Keratinocyte (primary cell): ENCODE measurements at regions not wholly inside any gene's neighbourhood (a gene's known extent, or its start where the extent isn't known, plus 50 kb on each side); places are given as distances from the start of the nearest gene placed in this dataset.

Source experiments
- DNase-seq: peaks from one replicate; pipeline ENCODE4 v3.0.0-alpha.2; 2011; ENCODE audit warnings: low read depth, missing footprints, low spot score
- FAIRE-seq: peaks from 2 replicates; lab custom pipeline; 2011; peaks lifted over from hg19 to GRCh38; lab: Jason Lieb, UNC
- H2AFZ ChIP-seq: 2 replicates; pipeline ENCODE4 v1.6.0; 2012; ENCODE audit warnings: low read length, control low read depth, inconsistent platforms; ENCODE audit not compliant: control insufficient read depth
- H3K27ac ChIP-seq: 2 replicates; pipeline ENCODE4 v1.5.1; 2011; ENCODE audit warnings: low read length; ENCODE audit not compliant: control insufficient read depth, insufficient read depth
- H3K27me3 ChIP-seq: 3 replicates; pipeline ENCODE4 v1.6.0; 2011; ENCODE audit warnings: low read length; ENCODE audit not compliant: control insufficient read depth, insufficient read depth; ENCODE audit errors: extremely low read depth
- H3K36me3 ChIP-seq, 2 experiments: 2 replicates in 1 of 2; 3 replicates in 1 of 2; pipeline ENCODE4 v1.5.1; 2011; ENCODE audit warnings: low read length in 2 of 2, mild to moderate bottlenecking in 1 of 2; ENCODE audit not compliant: control insufficient read depth in 2 of 2, insufficient read depth in 2 of 2; ENCODE audit errors: extremely low read depth in 1 of 2
- H3K4me1 ChIP-seq: 3 replicates; pipeline ENCODE4 v1.5.1; 2011; ENCODE audit warnings: low read length; ENCODE audit not compliant: control insufficient read depth, insufficient read depth; ENCODE audit errors: extremely low read depth
- H3K4me2 ChIP-seq: 3 replicates; pipeline ENCODE4 v1.6.0; 2011; ENCODE audit warnings: low read depth, low read length; ENCODE audit not compliant: control insufficient read depth, insufficient read depth; ENCODE audit errors: extremely low read depth
- H3K4me3 ChIP-seq, 3 experiments: fragments of 200-600 bp in 1 of 3; sonication (generic) in 1 of 3; 2 replicates in 2 of 3; 3 replicates in 1 of 3; pipeline ENCODE4 v1.5.1; 2011 to 2016; ENCODE audit warnings: low read length in 3 of 3, mild to moderate bottlenecking in 3 of 3, control low read depth in 2 of 3, inconsistent platforms in 1 of 3, low read depth in 1 of 3, mixed read lengths in 1 of 3, mixed run types in 1 of 3, moderate library complexity in 1 of 3; ENCODE audit not compliant: control insufficient read depth in 2 of 3, insufficient read depth in 2 of 3; ENCODE audit errors: extremely low read depth in 1 of 3
- H3K79me2 ChIP-seq: 2 replicates; pipeline ENCODE4 v1.6.0; 2012; ENCODE audit warnings: low read length; ENCODE audit not compliant: control insufficient read depth, insufficient read depth
- H3K9ac ChIP-seq: 3 replicates; pipeline ENCODE4 v1.6.0; 2011; ENCODE audit warnings: low read length; ENCODE audit not compliant: control insufficient read depth, insufficient read depth; ENCODE audit errors: extremely low read depth
- H3K9me1 ChIP-seq: 3 replicates; pipeline ENCODE4 v1.6.0; 2011; ENCODE audit warnings: low read length; ENCODE audit not compliant: control insufficient read depth, insufficient read depth; ENCODE audit errors: extremely low read depth
- H3K9me3 ChIP-seq: 2 replicates; pipeline ENCODE4 v1.5.1; 2012; ENCODE audit warnings: low read depth, low read length; ENCODE audit not compliant: control insufficient read depth
- H4K20me1 ChIP-seq: 3 replicates; pipeline ENCODE4 v1.6.0; 2011; ENCODE audit warnings: low read length; ENCODE audit not compliant: control insufficient read depth, insufficient read depth; ENCODE audit errors: extremely low read depth
- CTCF ChIP-seq, 3 experiments: IDR thresholded peaks in 1 of 3; conservative IDR thresholded peaks in 1 of 3; optimal IDR thresholded peaks in 1 of 3; 2 replicates in 2 of 3; 3 replicates in 1 of 3; pipeline versions ENCODE3 to v1.5.1; 2011; ENCODE audit warnings: low read length in 3 of 3, mild to moderate bottlenecking in 3 of 3, moderate library complexity in 2 of 3, control low read depth in 1 of 3, inconsistent platforms in 1 of 3; ENCODE audit not compliant: insufficient read depth in 2 of 3; ENCODE audit errors: extremely low read depth in 1 of 3
- EZH2 ChIP-seq: IDR thresholded peaks from one replicate; pipeline ENCODE4 v1.6.1; 2012; ENCODE audit warnings: inconsistent platforms, mild to moderate bottlenecking, low read length, moderate library complexity
- dilution Hi-C: fragments of 300-500 bp; cut with MboI; formaldehyde crosslinking; loops from one replicate; pipeline ENCODE4 v1.7.0; 2020; ENCODE audit warnings: low sequenced_read_pairs; ENCODE audit not compliant: extremely low pct_ligation_motif_present

GRCh38 chr4:27191592-27191991, 331.0 kb downstream of the STIM2 start:
- Histone ChIP-seq H3K9me1 (no peaks in the 10 kb centered on the region), H3K4me3 (no peak overlapping the region), H3K4me1 (no peaks in the 10 kb centered on the region), H4K20me1 (no peaks in the 10 kb centered on the region), H3K4me2 (no peak overlapping the region), H3K79me2 (no peaks in the 10 kb centered on the region), H3K9ac (no peak overlapping the region), H2AFZ (no peak overlapping the region), H3K27ac (no peak overlapping the region), H3K9me3 (no peaks in the 10 kb centered on the region), H3K36me3 (no peaks in the 10 kb centered on the region), H3K27me3 (no peaks in the 10 kb centered on the region)
- no peak for DNase-seq
- no peak for FAIRE-seq
- dilution Hi-C loops: no loop called here
- no peak for TF ChIP-seq EZH2
- no peak for TF ChIP-seq CTCF (optimal IDR thresholded peaks at IDR 0.05 in 1 of 3, IDR thresholded peaks at IDR 0.05 in 1 of 3, conservative IDR thresholded peaks at IDR 0.05 in 1 of 3; ENCODE audit: extremely low read depth in 1 of 3, insufficient read depth in 2 of 3, low read length in 3 of 3)

GRCh38 chr4:27194599-27195176, 334.0 kb downstream of the STIM2 start:
- H3K4me2 ChIP-seq: no peak overlapping the region
- H3K9me1 ChIP-seq: no peaks in the 10 kb centered on the region
- TF ChIP-seq CTCF (optimal IDR thresholded peaks at IDR 0.05 in 1 of 3, IDR thresholded peaks at IDR 0.05 in 1 of 3, conservative IDR thresholded peaks at IDR 0.05 in 1 of 3; ENCODE audit: extremely low read depth in 1 of 3, insufficient read depth in 2 of 3, low read length in 3 of 3) (no peak), EZH2 (no peak)
- H3K4me1 ChIP-seq: no peaks in the 10 kb centered on the region
- DNase-seq (no peak), FAIRE-seq (no peak)
- H3K79me2 ChIP-seq: no peaks in the 10 kb centered on the region
- no peak overlapping the region for H3K9ac ChIP-seq
- no peak overlapping the region for H3K4me3 ChIP-seq
- H3K27me3 ChIP-seq: no peaks in the 10 kb centered on the region
- H3K36me3 ChIP-seq: no peaks in the 10 kb centered on the region
- H4K20me1 ChIP-seq: no peaks in the 10 kb centered on the region
- dilution Hi-C loops: no loop called here
- no peaks in the 10 kb centered on the region for H3K9me3 ChIP-seq
- no peak overlapping the region for H2AFZ ChIP-seq
- H3K27ac ChIP-seq: no peak overlapping the region
